CD4-positive, alpha-beta T cell treated with Interleukin-12 subunit alpha and Interleukin-12 subunit beta, for 1 hour (primary cell): ENCODE measurements at regions not wholly inside any gene's neighbourhood (a gene's known extent, or its start where the extent isn't known, plus 50 kb on each side); places are given as distances from the start of the nearest gene placed in this dataset.

Experiments
- DNase-seq: peaks from one replicate; pipeline ENCODE4 v3.0.0-alpha.2; 2020

DNA sequence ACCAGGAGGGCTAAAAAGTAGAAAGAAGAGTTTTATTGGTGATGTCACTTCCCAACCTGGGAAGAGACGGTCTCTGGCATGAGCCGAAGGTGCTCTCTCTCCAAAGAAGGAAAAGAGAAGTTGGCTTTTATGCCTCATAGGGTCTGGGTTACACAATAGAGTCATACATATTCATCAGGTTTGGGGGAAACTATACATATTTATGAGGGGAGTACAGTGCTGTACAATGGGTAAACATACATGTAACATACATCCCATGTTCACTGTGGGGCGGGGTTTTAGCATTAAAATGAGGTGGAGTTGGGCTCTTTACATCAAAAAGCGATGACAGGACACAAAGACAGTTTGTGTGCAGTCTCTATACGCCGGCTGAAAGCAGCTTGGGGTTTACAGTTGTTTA is 701.7 kb downstream of the TYW1 start:
- DNase-seq: no peak

DNA sequence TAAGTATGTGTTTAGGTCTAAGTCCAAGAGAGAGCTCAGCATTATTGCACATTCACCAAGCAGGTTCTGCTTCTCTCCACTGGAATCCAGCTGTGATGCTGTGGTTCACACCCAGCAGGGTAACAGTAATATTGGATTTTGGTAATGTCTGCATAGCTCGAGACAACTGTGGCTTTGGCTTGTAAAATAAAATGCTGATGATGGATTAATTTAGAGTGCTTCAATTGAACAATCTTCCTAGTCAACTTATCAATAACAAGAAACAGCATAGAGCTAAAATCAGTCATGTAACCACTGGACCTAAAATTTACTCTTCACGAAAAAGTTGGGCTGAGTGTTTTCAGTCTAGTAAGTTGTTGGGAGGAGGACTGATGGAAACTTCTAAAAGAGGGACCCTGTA is 709.2 kb downstream of the TYW1 start:
- DNase-seq: no peak

DNA sequence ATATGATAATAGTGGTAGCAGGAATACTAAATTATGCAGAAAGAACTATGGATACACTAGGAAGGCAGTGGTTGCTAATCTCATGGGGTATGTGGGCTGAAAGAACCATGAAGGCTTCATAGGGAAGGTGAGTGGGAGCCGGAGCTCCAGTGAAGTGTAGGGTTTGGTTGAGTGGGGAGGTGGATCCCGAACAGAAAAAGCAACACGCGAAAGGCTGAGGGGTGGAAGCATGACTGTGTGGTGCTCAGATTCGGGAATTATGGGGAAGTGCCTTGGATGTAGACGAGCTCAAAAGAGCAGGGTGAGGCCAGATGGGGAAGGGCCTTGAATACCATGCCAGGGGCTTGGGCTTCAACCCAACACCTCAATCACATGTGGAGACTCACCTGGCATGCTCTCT is 715.1 kb downstream of the TYW1 start:
- DNase-seq: no peak

DNA sequence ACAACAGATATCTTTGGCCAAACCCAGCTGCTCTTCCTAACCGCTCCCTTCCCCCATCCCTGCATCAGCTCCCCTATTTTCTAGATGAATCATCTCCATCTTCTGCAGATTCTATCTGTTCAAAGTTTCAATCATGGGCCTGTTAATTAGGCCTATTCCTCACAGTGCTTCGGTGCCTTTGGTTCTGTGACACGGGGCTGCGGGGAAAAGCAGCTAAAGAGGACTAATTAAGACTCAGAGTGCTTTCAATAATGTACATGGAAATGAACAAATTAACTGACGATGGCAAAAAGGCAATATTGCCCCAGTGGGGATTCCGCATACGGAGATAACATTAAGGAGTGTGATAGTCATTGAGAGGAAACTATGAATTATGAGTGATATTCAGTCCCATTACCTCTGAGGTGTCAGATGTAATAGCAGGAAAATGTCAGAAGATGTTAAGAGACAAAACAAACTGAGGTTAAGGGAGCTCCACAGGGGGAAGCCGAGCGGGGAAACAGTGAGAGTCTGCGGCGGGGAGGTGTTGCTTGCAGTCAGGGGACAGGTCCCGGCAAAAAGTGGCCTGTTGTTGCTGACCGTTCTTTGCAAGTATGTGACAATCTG is 716.9 kb downstream of the TYW1 start:
- no peak for DNase-seq

- no peak for DNase-seq
Measured at GRCh38 chr7:67716729-67717128, 720.1 kb downstream of the TYW1 start.

- no peak for DNase-seq
Measured at GRCh38 chr7:67723591-67723990, 727.0 kb downstream of the TYW1 start.

DNA sequence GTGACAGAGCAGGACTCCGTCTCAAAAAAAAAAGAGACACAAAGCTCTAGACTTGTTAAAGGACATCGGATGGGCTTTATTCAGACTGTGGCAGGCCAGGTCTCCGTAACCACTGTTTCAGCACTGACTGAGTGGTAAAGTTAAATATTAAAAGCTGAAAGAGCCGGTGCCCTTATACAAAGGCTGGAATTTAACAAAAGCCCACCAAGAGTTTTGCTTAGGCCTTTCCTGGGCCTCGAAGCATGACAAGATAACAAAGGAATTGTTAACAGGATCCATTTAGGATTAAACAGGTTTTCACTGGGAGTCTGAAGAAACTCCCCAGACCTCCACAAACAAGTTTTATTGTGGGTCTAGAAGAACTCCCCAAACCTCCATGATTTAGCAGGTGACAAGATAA is 727.8 kb downstream of the TYW1 start:
- DNase-seq: no peak

DNA sequence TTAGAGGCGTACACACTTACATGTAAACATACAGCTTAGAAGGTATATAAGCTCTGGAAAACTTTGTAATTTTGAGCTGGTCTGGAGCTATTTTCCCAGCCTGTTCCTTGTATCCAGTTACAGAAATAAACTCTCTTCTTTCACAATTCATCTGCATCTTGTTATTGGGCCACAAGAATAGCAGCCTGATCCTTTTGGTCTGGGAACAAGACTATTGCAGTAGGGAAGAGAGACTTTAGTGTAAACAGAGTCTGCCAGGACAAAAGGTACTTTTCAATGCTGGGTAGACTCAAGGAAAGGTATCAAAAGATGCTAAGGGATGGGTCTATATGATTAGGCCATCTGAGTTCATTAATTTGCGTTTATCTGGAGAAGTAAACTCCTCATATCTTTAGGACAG is 728.3 kb downstream of the TYW1 start:
- DNase-seq: no peak

GRCh38 chr7:67725423-67725822 is 728.8 kb downstream of the TYW1 start:
- no peak for DNase-seq

GRCh38 chr7:67729771-67730170 is 733.1 kb downstream of the TYW1 start:
- DNase-seq: no peak

GRCh38 chr7:67731704-67732103 is 735.1 kb downstream of the TYW1 start:
- DNase-seq: no peak

- no peak for DNase-seq
Measured at GRCh38 chr7:67732898-67733297, 736.3 kb downstream of the TYW1 start.

DNA sequence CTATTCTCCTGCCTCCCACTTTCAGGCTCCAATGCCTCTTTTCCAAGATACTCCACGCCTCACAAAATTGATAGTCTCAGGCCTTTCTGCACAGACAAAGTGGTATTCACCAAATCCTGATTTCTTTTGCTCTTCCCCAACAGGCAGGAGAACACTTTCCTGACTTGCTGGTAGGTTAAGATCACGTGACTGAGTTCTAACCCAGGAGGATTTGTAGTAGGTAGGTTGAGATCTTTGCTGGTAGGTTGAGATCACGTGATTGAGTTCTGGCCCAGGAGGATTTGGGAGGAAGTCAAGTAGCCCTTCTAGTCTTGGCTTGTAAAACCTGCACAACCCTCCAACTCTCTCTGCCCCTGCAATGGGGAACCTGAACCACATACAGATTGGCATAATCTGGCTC is 741.5 kb downstream of the TYW1 start:
- DNase-seq: no peak

- no peak for DNase-seq
Measured at GRCh38 chr7:67738958-67739357, 742.3 kb downstream of the TYW1 start.

GRCh38 chr7:67743501-67743900 is 746.9 kb downstream of the TYW1 start:
- no peak for DNase-seq

GRCh38 chr7:67752227-67752626 is 755.6 kb downstream of the TYW1 start:
- DNase-seq: no peak

- no peak for DNase-seq
Measured at GRCh38 chr7:67753891-67754290, 757.3 kb downstream of the TYW1 start.

DNA sequence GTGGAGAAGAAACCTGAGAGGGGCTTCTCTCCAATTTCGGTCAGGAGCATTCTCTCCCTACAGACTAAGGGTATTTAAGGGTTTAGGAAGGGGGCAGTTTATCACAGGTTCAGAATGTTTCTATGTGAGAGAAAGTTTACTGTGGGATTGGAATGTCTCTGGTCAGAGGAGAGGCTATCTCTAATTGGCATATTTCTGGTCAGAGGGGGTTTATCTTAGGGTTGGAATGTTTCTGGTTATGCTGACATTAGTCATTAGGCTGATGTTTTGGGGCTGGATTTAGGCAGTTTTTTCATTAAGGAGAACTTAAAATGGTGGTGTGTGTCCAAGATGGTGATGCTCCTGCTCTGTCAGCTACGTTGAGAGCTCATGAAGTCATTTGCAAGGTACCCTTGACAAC is 758.0 kb downstream of the TYW1 start:
- DNase-seq: no peak

- DNase-seq: no peak
Measured at GRCh38 chr7:67758551-67758950, 761.9 kb downstream of the TYW1 start.

DNA sequence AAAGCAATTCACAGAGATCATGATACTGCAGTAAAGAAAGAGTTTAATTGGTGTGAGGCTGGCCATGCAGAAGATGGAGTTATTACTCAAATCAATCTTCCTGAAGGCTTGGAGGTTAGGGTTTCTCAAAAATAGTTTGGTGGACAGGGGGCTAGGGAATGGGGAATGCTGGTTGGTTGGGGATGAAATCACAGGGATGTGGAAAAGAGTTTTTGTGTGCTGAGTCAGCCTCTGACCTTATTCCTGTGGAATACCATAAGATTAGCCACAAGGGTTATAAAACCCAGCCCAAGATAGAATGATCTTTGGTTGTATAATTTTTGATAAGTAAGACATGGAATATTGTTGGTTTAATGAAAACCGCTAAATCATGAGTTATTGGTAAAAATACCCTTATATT is 764.3 kb downstream of the TYW1 start:
- no peak for DNase-seq

DNA sequence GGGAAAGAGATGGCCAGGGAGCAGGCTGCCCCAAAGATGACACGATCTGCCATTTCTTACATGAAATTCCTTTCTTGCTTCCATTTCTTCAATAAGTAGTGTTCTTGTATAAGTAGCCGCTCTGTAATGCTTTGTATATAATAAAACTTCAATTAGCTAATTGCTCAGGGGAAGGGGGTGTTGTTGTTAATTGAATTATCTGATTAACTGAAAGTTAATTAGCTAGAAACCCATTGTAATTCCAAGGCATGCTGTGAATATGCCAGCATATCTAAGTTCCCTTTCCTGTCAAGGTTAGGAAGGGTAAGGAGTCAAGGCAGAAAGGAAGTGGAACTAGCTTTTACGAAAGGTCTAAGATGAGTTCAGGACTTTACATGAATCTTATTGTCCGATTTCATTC is 765.9 kb downstream of the TYW1 start:
- no peak for DNase-seq

- DNase-seq: no peak
Measured at GRCh38 chr7:67764289-67764688, 767.7 kb downstream of the TYW1 start.

- DNase-seq: no peak
Measured at GRCh38 chr7:67765481-67766175, 769.0 kb downstream of the TYW1 start.

DNA sequence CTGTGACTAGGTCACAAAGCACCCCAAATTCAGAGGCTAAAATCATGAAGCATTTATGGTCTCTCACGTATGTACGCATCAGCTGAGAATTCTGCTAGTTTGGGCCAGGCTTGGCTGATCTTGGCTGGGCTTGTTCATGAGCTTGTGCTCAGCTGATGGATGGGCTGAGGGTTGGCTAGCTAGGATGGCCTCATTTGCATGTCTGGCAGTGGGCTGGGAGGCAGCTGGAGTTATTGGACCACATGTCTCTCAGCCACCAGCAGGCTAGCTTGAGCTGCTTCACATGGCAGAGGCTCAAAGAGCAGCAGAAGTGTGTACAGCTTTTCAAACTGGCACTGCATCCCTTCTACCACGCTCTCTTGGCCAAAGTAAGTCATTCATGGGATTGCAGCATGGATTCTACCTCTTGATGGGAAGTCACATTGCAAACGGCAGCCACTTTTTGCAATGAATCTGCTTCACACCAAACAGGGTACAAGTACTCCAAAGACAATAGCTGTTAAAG is 770.3 kb downstream of the TYW1 start:
- no peak for DNase-seq
